ENCODE measurements at regions not wholly inside any gene's neighbourhood (a gene's known extent, or its start where the extent isn't known, plus 50 kb on each side); places are given as distances from the start of the nearest gene placed in this dataset.

DNA sequence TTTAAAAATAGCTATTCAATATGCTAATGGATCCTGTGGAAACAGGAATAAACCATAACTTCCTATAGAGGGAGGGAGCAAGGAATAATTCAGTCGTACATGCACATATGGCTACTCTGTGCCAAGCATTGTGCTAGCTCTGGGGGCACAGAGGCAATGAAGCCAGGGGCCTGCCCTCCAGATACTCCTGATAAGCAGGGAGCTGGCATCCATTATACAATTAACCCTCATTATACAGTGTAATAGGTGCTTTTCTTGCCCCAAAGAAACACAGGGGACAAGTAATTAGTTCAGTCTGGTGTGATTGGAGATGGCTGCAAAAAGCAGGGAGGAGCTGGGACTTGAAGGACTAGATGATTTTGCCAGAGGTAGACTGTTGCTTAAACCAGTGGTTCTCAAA, 200.4 kb downstream of the SREK1 start:
- Histone ChIP-seq H3K79me1 (ENCODE audit: insufficient read depth, low read depth, low read length, poor library complexity, severe bottlenecking) (no peaks in the 10 kb centered on the region), H3K23ac (ENCODE audit: insufficient read length, low read depth, low read length) (no peak overlapping the region), H2BK120ac (ENCODE audit: low read depth, low read length, poor library complexity, severe bottlenecking) (no peak overlapping the region), H2AK5ac (ENCODE audit: insufficient read length, low read length) (no peak overlapping the region), H2BK5ac (ENCODE audit: insufficient read length, low read length) (no peak overlapping the region), H4K91ac (ENCODE audit: insufficient read length, low read depth, low read length) (no peak overlapping the region), H2BK15ac (ENCODE audit: low read depth, low read length) (no peak overlapping the region), H4K8ac (replicated peaks; ENCODE audit: insufficient read length, low read depth, low read length) (no peak overlapping the region), H2AFZ (ENCODE audit: low read length) (no peak overlapping the region), H3K4ac (ENCODE audit: low read depth, low read length) (no peak overlapping the region), H3K9ac (ENCODE audit: extremely low read depth, insufficient read length, low read length) (no peak overlapping the region), H3K27me3 (ENCODE audit: insufficient read depth, low read length) (no peaks in the 10 kb centered on the region), H3T11ph (ENCODE audit: low read length) (no peak overlapping the region), H3K18ac (ENCODE audit: insufficient read length, low read depth, low read length) (no peak overlapping the region), H3K14ac (ENCODE audit: insufficient read depth, low read length) (no peak overlapping the region), H3K79me2 (ENCODE audit: insufficient read depth, low read length) (no peaks in the 10 kb centered on the region), H3K27ac (ENCODE audit: insufficient read length, low read depth, low read length) (no peak overlapping the region), H3K4me2 (ENCODE audit: insufficient read depth, insufficient read length, low read length) (no peak overlapping the region), H3K4me1 (ENCODE audit: insufficient read depth, low read length) (no peaks in the 10 kb centered on the region), H3K9me3 (ENCODE audit: control insufficient read depth, low read depth, low read length) (no peaks in the 10 kb centered on the region), H2BK20ac (ENCODE audit: low read depth, low read length, poor library complexity, severe bottlenecking) (no peak overlapping the region), H2BK12ac (ENCODE audit: insufficient read length, low read depth, low read length) (no peak overlapping the region), H3K23me2 (ENCODE audit: insufficient read length, low read depth, low read length, poor library complexity, severe bottlenecking) (no peaks in the 10 kb centered on the region), H4K20me1 (ENCODE audit: control insufficient read depth, insufficient read depth, insufficient read length) (no peaks in the 10 kb centered on the region), H4K5ac (ENCODE audit: insufficient read length, low read depth, low read length) (no peak overlapping the region), H3K56ac (ENCODE audit: insufficient read length, low read depth, low read length) (no peak overlapping the region)
- no CpG with 5 or more reads among the region's 1 CpG for WGBS (ENCODE audit: extremely low coverage, insufficient read length, low lambda C conversion rate)
- DNase-seq = no peak
- no peak overlapping the region; a peak in 1 of 5 replicates for H3K4me3 Mint-ChIP-seq
- H3K27me3 Mint-ChIP-seq (ENCODE audit: low read depth) = no peaks in the 10 kb centered on the region; the same call in 1 of the 2 replicates
- no peaks in the 10 kb centered on the region for H3K36me3 Mint-ChIP-seq (ENCODE audit: insufficient read depth in 1 of 3, low read depth in 3 of 3)
- H3K4me1 Mint-ChIP-seq = peaks cover 4% of the 10 kb centered on the region in 2 experiments; a peak in 2 of 4 replicates
- TF ChIP-seq, protein P1, sequence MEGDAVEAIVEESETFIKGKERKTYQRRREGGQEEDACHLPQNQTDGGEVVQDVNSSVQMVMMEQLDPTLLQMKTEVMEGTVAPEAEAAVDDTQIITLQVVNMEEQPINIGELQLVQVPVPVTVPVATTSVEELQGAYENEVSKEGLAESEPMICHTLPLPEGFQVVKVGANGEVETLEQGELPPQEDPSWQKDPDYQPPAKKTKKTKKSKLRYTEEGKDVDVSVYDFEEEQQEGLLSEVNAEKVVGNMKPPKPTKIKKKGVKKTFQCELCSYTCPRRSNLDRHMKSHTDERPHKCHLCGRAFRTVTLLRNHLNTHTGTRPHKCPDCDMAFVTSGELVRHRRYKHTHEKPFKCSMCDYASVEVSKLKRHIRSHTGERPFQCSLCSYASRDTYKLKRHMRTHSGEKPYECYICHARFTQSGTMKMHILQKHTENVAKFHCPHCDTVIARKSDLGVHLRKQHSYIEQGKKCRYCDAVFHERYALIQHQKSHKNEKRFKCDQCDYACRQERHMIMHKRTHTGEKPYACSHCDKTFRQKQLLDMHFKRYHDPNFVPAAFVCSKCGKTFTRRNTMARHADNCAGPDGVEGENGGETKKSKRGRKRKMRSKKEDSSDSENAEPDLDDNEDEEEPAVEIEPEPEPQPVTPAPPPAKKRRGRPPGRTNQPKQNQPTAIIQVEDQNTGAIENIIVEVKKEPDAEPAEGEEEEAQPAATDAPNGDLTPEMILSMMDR (conservative IDR thresholded peaks at IDR 0.05) = no peak
- no peaks in the 10 kb centered on the region for H3K9me3 Mint-ChIP-seq
- no peak overlapping the region for H3K27ac Mint-ChIP-seq

All from H9 (cell line).